Stomach (tissue), 4 donors: ENCODE measurements at regions not wholly inside any gene's neighbourhood (a gene's known extent, or its start where the extent isn't known, plus 50 kb on each side); places are given as distances from the start of the nearest gene placed in this dataset.

Source experiments
- CTCF ChIP-seq, 7 experiments: fragments of 450-650 bp in 4 of 7; fragments of 200-600 bp in 3 of 7; sonication (generic) in 3 of 7; IDR thresholded peaks; one replicate each; pipeline ENCODE4 v1.5.1; 2016 to 2019; ENCODE audit warnings: antibody characterized with exemption in 7 of 7, control low read depth in 2 of 7, mild to moderate bottlenecking in 1 of 7
- EP300 ChIP-seq: sonication (generic); formaldehyde crosslinking; IDR thresholded peaks from one replicate; pipeline ENCODE4 v1.6.1; 2017; ENCODE audit warnings: antibody characterized with exemption
- POLR2AphosphoS5 ChIP-seq, 3 donors: sonication (generic); formaldehyde crosslinking; IDR thresholded peaks; one replicate each; pipeline ENCODE4 v1.6.1; 2016; ENCODE audit warnings: antibody characterized with exemption in 3 of 3

GRCh38 chr6:33933101-33933500, 129.3 kb upstream of the MLN start:
- TF ChIP-seq POLR2AphosphoS5 (IDR thresholded peaks at IDR 0.05) (no peak), CTCF (IDR thresholded peaks at IDR 0.05) (no peak), EP300 (no peak)
